ENCODE measurements at regions not wholly inside any gene's neighbourhood (a gene's known extent, or its start where the extent isn't known, plus 50 kb on each side); places are given as distances from the start of the nearest gene placed in this dataset.

- H3K27ac ChIP-seq (ENCODE audit: low read depth, low read length), result no peak overlapping the region
- H3K27me3 ChIP-seq (ENCODE audit: control insufficient read depth in 3 of 3, insufficient read depth in 3 of 3, low read length in 3 of 3), result no peaks in the 10 kb centered on the region
- no peak overlapping the region for H3K4me3 ChIP-seq (ENCODE audit: low read length in 3 of 3)
- no peaks in the 10 kb centered on the region for H3K36me3 ChIP-seq (ENCODE audit: control insufficient read depth in 3 of 3, insufficient read depth in 3 of 3, low read length in 3 of 3)
- no peaks in the 10 kb centered on the region for H3K9me3 ChIP-seq (ENCODE audit: control insufficient read depth in 3 of 3, low read length in 3 of 3)
- H3K9ac ChIP-seq (ENCODE audit: low read depth in 1 of 3, low read length in 3 of 3), result no peak overlapping the region
- no peaks in the 10 kb centered on the region for H3K4me1 ChIP-seq (ENCODE audit: control insufficient read depth in 3 of 3, insufficient read depth in 3 of 3, low read length in 3 of 3)
Measured at GRCh38 chr15:46231786-46232185, 597.0 kb downstream of the SQOR start.

- H3K36me3 ChIP-seq (ENCODE audit: control insufficient read depth in 3 of 3, insufficient read depth in 3 of 3, low read length in 3 of 3), result no peaks in the 10 kb centered on the region
- H3K9ac ChIP-seq (ENCODE audit: low read depth in 1 of 3, low read length in 3 of 3), result no peak overlapping the region
- H3K4me1 ChIP-seq (ENCODE audit: control insufficient read depth in 3 of 3, insufficient read depth in 3 of 3, low read length in 3 of 3), result no peaks in the 10 kb centered on the region
- H3K4me3 ChIP-seq (ENCODE audit: low read length in 3 of 3), result no peak overlapping the region
- no peaks in the 10 kb centered on the region for H3K9me3 ChIP-seq (ENCODE audit: control insufficient read depth in 3 of 3, low read length in 3 of 3)
- no peaks in the 10 kb centered on the region for H3K27me3 ChIP-seq (ENCODE audit: control insufficient read depth in 3 of 3, insufficient read depth in 3 of 3, low read length in 3 of 3)
- H3K27ac ChIP-seq (ENCODE audit: low read depth, low read length), result no peak overlapping the region
Measured at GRCh38 chr15:46232471-46232870, 597.6 kb downstream of the SQOR start.

- no peaks in the 10 kb centered on the region for H3K4me1 ChIP-seq (ENCODE audit: control insufficient read depth in 3 of 3, insufficient read depth in 3 of 3, low read length in 3 of 3)
- no peaks in the 10 kb centered on the region for H3K36me3 ChIP-seq (ENCODE audit: control insufficient read depth in 3 of 3, insufficient read depth in 3 of 3, low read length in 3 of 3)
- no peak overlapping the region for H3K9ac ChIP-seq (ENCODE audit: low read depth in 1 of 3, low read length in 3 of 3)
- no peak overlapping the region for H3K27ac ChIP-seq (ENCODE audit: low read depth, low read length)
- no peak overlapping the region for H3K4me3 ChIP-seq (ENCODE audit: low read length in 3 of 3)
- H3K27me3 ChIP-seq (ENCODE audit: control insufficient read depth in 3 of 3, insufficient read depth in 3 of 3, low read length in 3 of 3), result no peaks in the 10 kb centered on the region
- no peaks in the 10 kb centered on the region for H3K9me3 ChIP-seq (ENCODE audit: control insufficient read depth in 3 of 3, low read length in 3 of 3)
Measured at GRCh38 chr15:46242935-46243334, 608.1 kb downstream of the SQOR start.

GRCh38 chr15:46251903-46252302 lies 617.1 kb downstream of the SQOR start:
- no peaks in the 10 kb centered on the region for H3K27me3 ChIP-seq (ENCODE audit: control insufficient read depth in 3 of 3, insufficient read depth in 3 of 3, low read length in 3 of 3)
- no peak overlapping the region for H3K27ac ChIP-seq (ENCODE audit: low read depth, low read length)
- H3K9me3 ChIP-seq (ENCODE audit: control insufficient read depth in 3 of 3, low read length in 3 of 3), result no peaks in the 10 kb centered on the region
- no peak overlapping the region for H3K4me3 ChIP-seq (ENCODE audit: low read length in 3 of 3)
- no peak overlapping the region for H3K9ac ChIP-seq (ENCODE audit: low read depth in 1 of 3, low read length in 3 of 3)
- H3K36me3 ChIP-seq (ENCODE audit: control insufficient read depth in 3 of 3, insufficient read depth in 3 of 3, low read length in 3 of 3), result no peaks in the 10 kb centered on the region
- H3K4me1 ChIP-seq (ENCODE audit: control insufficient read depth in 3 of 3, insufficient read depth in 3 of 3, low read length in 3 of 3), result no peaks in the 10 kb centered on the region

- Histone ChIP-seq H3K36me3 (ENCODE audit: control insufficient read depth in 3 of 3, insufficient read depth in 3 of 3, low read length in 3 of 3) (no peaks in the 10 kb centered on the region), H3K9me3 (ENCODE audit: control insufficient read depth in 3 of 3, low read length in 3 of 3) (no peaks in the 10 kb centered on the region), H3K4me1 (ENCODE audit: control insufficient read depth in 3 of 3, insufficient read depth in 3 of 3, low read length in 3 of 3) (no peaks in the 10 kb centered on the region), H3K4me3 (ENCODE audit: low read length in 3 of 3) (no peak overlapping the region), H3K27me3 (ENCODE audit: control insufficient read depth in 3 of 3, insufficient read depth in 3 of 3, low read length in 3 of 3) (no peaks in the 10 kb centered on the region), H3K9ac (ENCODE audit: low read depth in 1 of 3, low read length in 3 of 3) (no peak overlapping the region), H3K27ac (ENCODE audit: low read depth, low read length) (no peak overlapping the region)
Measured at GRCh38 chr15:46258056-46258455, 623.2 kb downstream of the SQOR start.

GRCh38 chr15:46260937-46261336 lies 626.1 kb downstream of the SQOR start:
- Histone ChIP-seq H3K4me1 (ENCODE audit: control insufficient read depth in 3 of 3, insufficient read depth in 3 of 3, low read length in 3 of 3) (no peaks in the 10 kb centered on the region), H3K27me3 (ENCODE audit: control insufficient read depth in 3 of 3, insufficient read depth in 3 of 3, low read length in 3 of 3) (no peaks in the 10 kb centered on the region), H3K36me3 (ENCODE audit: control insufficient read depth in 3 of 3, insufficient read depth in 3 of 3, low read length in 3 of 3) (no peaks in the 10 kb centered on the region), H3K4me3 (ENCODE audit: low read length in 3 of 3) (no peak overlapping the region), H3K27ac (ENCODE audit: low read depth, low read length) (no peak overlapping the region), H3K9me3 (ENCODE audit: control insufficient read depth in 3 of 3, low read length in 3 of 3) (no peaks in the 10 kb centered on the region), H3K9ac (ENCODE audit: low read depth in 1 of 3, low read length in 3 of 3) (no peak overlapping the region)

- Histone ChIP-seq H3K36me3 (ENCODE audit: control insufficient read depth in 3 of 3, insufficient read depth in 3 of 3, low read length in 3 of 3) (no peaks in the 10 kb centered on the region), H3K27me3 (ENCODE audit: control insufficient read depth in 3 of 3, insufficient read depth in 3 of 3, low read length in 3 of 3) (no peaks in the 10 kb centered on the region), H3K4me1 (ENCODE audit: control insufficient read depth in 3 of 3, insufficient read depth in 3 of 3, low read length in 3 of 3) (no peaks in the 10 kb centered on the region), H3K27ac (ENCODE audit: low read depth, low read length) (no peak overlapping the region), H3K9me3 (ENCODE audit: control insufficient read depth in 3 of 3, low read length in 3 of 3) (no peaks in the 10 kb centered on the region), H3K4me3 (ENCODE audit: low read length in 3 of 3) (no peak overlapping the region), H3K9ac (ENCODE audit: low read depth in 1 of 3, low read length in 3 of 3) (no peak overlapping the region)
Measured at GRCh38 chr15:46265664-46266347, 631.0 kb downstream of the SQOR start.

- no peaks in the 10 kb centered on the region for H3K27me3 ChIP-seq (ENCODE audit: control insufficient read depth in 3 of 3, insufficient read depth in 3 of 3, low read length in 3 of 3)
- no peaks in the 10 kb centered on the region for H3K9me3 ChIP-seq (ENCODE audit: control insufficient read depth in 3 of 3, low read length in 3 of 3)
- H3K4me3 ChIP-seq (ENCODE audit: low read length in 3 of 3), result no peak overlapping the region
- H3K4me1 ChIP-seq (ENCODE audit: control insufficient read depth in 3 of 3, insufficient read depth in 3 of 3, low read length in 3 of 3), result no peaks in the 10 kb centered on the region
- no peak overlapping the region for H3K9ac ChIP-seq (ENCODE audit: low read depth in 1 of 3, low read length in 3 of 3)
- no peaks in the 10 kb centered on the region for H3K36me3 ChIP-seq (ENCODE audit: control insufficient read depth in 3 of 3, insufficient read depth in 3 of 3, low read length in 3 of 3)
- no peak overlapping the region for H3K27ac ChIP-seq (ENCODE audit: low read depth, low read length)
Measured at GRCh38 chr15:46266661-46267060, 631.8 kb downstream of the SQOR start.

GRCh38 chr15:46270481-46271147 lies 635.8 kb downstream of the SQOR start:
- H3K27ac ChIP-seq (ENCODE audit: low read depth, low read length), result no peak overlapping the region
- no peaks in the 10 kb centered on the region for H3K36me3 ChIP-seq (ENCODE audit: control insufficient read depth in 3 of 3, insufficient read depth in 3 of 3, low read length in 3 of 3)
- no peaks in the 10 kb centered on the region for H3K27me3 ChIP-seq (ENCODE audit: control insufficient read depth in 3 of 3, insufficient read depth in 3 of 3, low read length in 3 of 3)
- H3K4me1 ChIP-seq (ENCODE audit: control insufficient read depth in 3 of 3, insufficient read depth in 3 of 3, low read length in 3 of 3), result no peaks in the 10 kb centered on the region
- no peak overlapping the region for H3K9ac ChIP-seq (ENCODE audit: low read depth in 1 of 3, low read length in 3 of 3)
- no peaks in the 10 kb centered on the region for H3K9me3 ChIP-seq (ENCODE audit: control insufficient read depth in 3 of 3, low read length in 3 of 3)
- H3K4me3 ChIP-seq (ENCODE audit: low read length in 3 of 3), result no peak overlapping the region

- Histone ChIP-seq H3K9ac (ENCODE audit: low read depth in 1 of 3, low read length in 3 of 3) (no peak overlapping the region), H3K4me1 (ENCODE audit: control insufficient read depth in 3 of 3, insufficient read depth in 3 of 3, low read length in 3 of 3) (no peaks in the 10 kb centered on the region), H3K27me3 (ENCODE audit: control insufficient read depth in 3 of 3, insufficient read depth in 3 of 3, low read length in 3 of 3) (no peaks in the 10 kb centered on the region), H3K27ac (ENCODE audit: low read depth, low read length) (no peak overlapping the region), H3K36me3 (ENCODE audit: control insufficient read depth in 3 of 3, insufficient read depth in 3 of 3, low read length in 3 of 3) (no peaks in the 10 kb centered on the region), H3K4me3 (ENCODE audit: low read length in 3 of 3) (no peak overlapping the region), H3K9me3 (ENCODE audit: control insufficient read depth in 3 of 3, low read length in 3 of 3) (no peaks in the 10 kb centered on the region)
Measured at GRCh38 chr15:46275701-46276100, 640.9 kb downstream of the SQOR start.
